Panc1 (cell line): ENCODE measurements at regions not wholly inside any gene's neighbourhood (a gene's known extent, or its start where the extent isn't known, plus 50 kb on each side); places are given as distances from the start of the nearest gene placed in this dataset.

ENCODE experiments used
- ATAC-seq: fragments of 200-7000 bp; cut with Tn5 transposase; 2 replicates; pipeline ENCODE4 v1.9.1; 2020; ENCODE audit warnings: mild to moderate bottlenecking, moderate library complexity
- BruUV-seq: library from RNA; stranded (reverse); fragments of 400-500 nt; replicated peaks from 2 replicates; lab custom pipeline; 2021; lab: Mats Ljungman, UMichigan
- CTCF ChIA-PET: fragments of 300-600 bp; sonication (Branson Sonifier 250); formaldehyde crosslinking; loops from one replicate; lab custom pipeline; 2022; ENCODE audit warnings: antibody characterized with exemption; lab: Charles Lee
- POLR2A ChIA-PET: fragments of 300-600 bp; sonication (Branson Sonifier 250); formaldehyde crosslinking; loops from one replicate; lab custom pipeline; 2022; ENCODE audit warnings: antibody characterized with exemption; lab: Charles Lee
- DNase-seq: peaks from one replicate; pipeline ENCODE4 v3.0.0-alpha.2; 2010; ENCODE audit warnings: low read depth, low spot score
- H3K27ac ChIP-seq: 2 replicates; pipeline ENCODE4 v1.5.1; 2011; ENCODE audit warnings: mild to moderate bottlenecking, low read length, inconsistent platforms
- H3K27me3 ChIP-seq: fragments of 200-500 bp; sonication (Bioruptor generic); 2 replicates; pipeline ENCODE4 v1.6.0; 2014; ENCODE audit warnings: low read length, inconsistent platforms; ENCODE audit not compliant: control insufficient read depth, insufficient read depth
- H3K36me3 ChIP-seq: fragments of 200-500 bp; sonication (Bioruptor generic); 2 replicates; pipeline ENCODE4 v1.5.1; 2014; ENCODE audit warnings: inconsistent platforms, mild to moderate bottlenecking, low read length, moderate library complexity; ENCODE audit not compliant: control insufficient read depth, insufficient read depth
- H3K4me1 ChIP-seq: 2 replicates; pipeline ENCODE4 v1.5.1; 2011; ENCODE audit warnings: inconsistent platforms, mild to moderate bottlenecking, low read length, moderate library complexity; ENCODE audit not compliant: control insufficient read depth, insufficient read depth
- H3K4me3 ChIP-seq, 2 experiments: 2 replicates each; pipeline ENCODE4 v1.5.1; 2011 to 2012; ENCODE audit warnings: low read depth in 2 of 2, low read length in 2 of 2, mild to moderate bottlenecking in 2 of 2, inconsistent platforms in 1 of 2, moderate library complexity in 1 of 2
- H3K9me3 ChIP-seq: fragments of 200-500 bp; sonication (Bioruptor generic); 2 replicates; pipeline ENCODE4 v1.5.1; 2014; ENCODE audit warnings: low read depth, mild to moderate bottlenecking, inconsistent platforms, low read length, moderate library complexity; ENCODE audit not compliant: control insufficient read depth, insufficient read depth
- CTCF ChIP-seq: fragments of 450-650 bp; IDR thresholded peaks from 2 replicates; pipeline ENCODE4 v1.5.1; 2017; ENCODE audit warnings: mild to moderate bottlenecking
- POLR2AphosphoS5 ChIP-seq: IDR thresholded peaks from 2 replicates; pipeline ENCODE4 v1.6.1; 2012; ENCODE audit warnings: mild to moderate bottlenecking, low read depth, low read length, moderate library complexity
- REST ChIP-seq, 2 experiments: IDR thresholded peaks; 2 replicates each; pipeline ENCODE4 v1.6.1; 2011 to 2012; ENCODE audit warnings: low read depth in 2 of 2, control low read depth in 1 of 2, low read length in 1 of 2, mild to moderate bottlenecking in 1 of 2, moderate library complexity in 1 of 2; ENCODE audit not compliant: insufficient read depth in 1 of 2
- SIN3A ChIP-seq: IDR thresholded peaks from 2 replicates; pipeline ENCODE4 v1.6.1; 2012; ENCODE audit warnings: low read depth, mild to moderate bottlenecking, low read length, moderate library complexity, borderline replicate concordance; ENCODE audit not compliant: insufficient read depth
- TCF7L2 ChIP-seq: IDR thresholded peaks from 2 replicates; pipeline ENCODE4 v1.6.1; 2011; ENCODE audit warnings: mild to moderate bottlenecking, low read depth, low read length, inconsistent platforms
- in situ Hi-C: cut with HindIII; loops from 2 replicates; pipeline ENCODE4 v1.10.0; 2016; ENCODE audit warnings: low sequenced_read_pairs, low pct_unique_long_range_greater_than_20kb
- intact Hi-C: fragments of 100-400 bp; cut with micrococcal nuclease; formaldehyde crosslinking; loops from one replicate; pipeline ENCODE4 v1.10.0; 2022; ENCODE audit not compliant: unreplicated experiment

- Histone ChIP-seq H3K36me3 (no peaks in the 10 kb centered on the region), H3K27ac (no peak overlapping the region), H3K4me1 (peaks cover 9% of the 10 kb centered on the region), H3K4me3 (no peak overlapping the region), H3K9me3 (no peaks in the 10 kb centered on the region), H3K27me3 (no peaks in the 10 kb centered on the region; the same call in none of the 2 replicates)
- no peak for TF ChIP-seq SIN3A
- no peak for TF ChIP-seq CTCF
- TF ChIP-seq REST (IDR thresholded peaks at IDR 0.05; ENCODE audit: insufficient read depth in 1 of 2, low read depth in 2 of 2, low read length in 1 of 2), result no peak
- no peak for TF ChIP-seq POLR2AphosphoS5
- TF ChIP-seq TCF7L2, result no peak
- BruUV-seq, result no TSS peak
- ATAC-seq (no peak), DNase-seq (no peak)
- ChIA-PET CTCF (no interaction called here), POLR2A (no interaction called here)
- intact Hi-C loops (no loop called here), in situ Hi-C loops (no loop called here)
Measured at GRCh38 chr5:167948251-167948650, 343.2 kb upstream of the WWC1 start.

- CTCF ChIA-PET, result no interaction called here
- Histone ChIP-seq H3K36me3 (no peaks in the 10 kb centered on the region), H3K4me3 (no peak overlapping the region), H3K4me1 (peaks cover 9% of the 10 kb centered on the region), H3K27me3 (no peaks in the 10 kb centered on the region; the same call in none of the 2 replicates), H3K9me3 (no peaks in the 10 kb centered on the region), H3K27ac (no peak overlapping the region)
- POLR2A ChIA-PET, result no interaction called here
- ATAC-seq, result no peak
- no peak for TF ChIP-seq CTCF
- TF ChIP-seq REST (IDR thresholded peaks at IDR 0.05; ENCODE audit: insufficient read depth in 1 of 2, low read depth in 2 of 2, low read length in 1 of 2), result no peak
- TF ChIP-seq SIN3A, result no peak
- TF ChIP-seq TCF7L2, result no peak
- intact Hi-C loops, result no loop called here
- no peak for DNase-seq
- in situ Hi-C loops, result no loop called here
- BruUV-seq, result no TSS peak
Measured at GRCh38 chr5:167949435-167949834, 342.0 kb upstream of the WWC1 start.
